IMR-90 (cell line): ENCODE measurements at regions not wholly inside any gene's neighbourhood (a gene's known extent, or its start where the extent isn't known, plus 50 kb on each side); places are given as distances from the start of the nearest gene placed in this dataset.

Experiments
- ATAC-seq: fragments of 200-7000 bp; cut with Tn5 transposase; 2 replicates; pipeline ENCODE4 v1.9.1; 2020; ENCODE audit warnings: low read depth, mild to moderate bottlenecking, moderate library complexity
- BruUV-seq: library from RNA; stranded (reverse); fragments of 400-500 nt; replicated peaks from 2 replicates; lab custom pipeline; 2021; lab: Mats Ljungman, UMichigan
- CTCF ChIA-PET: fragments of 300-600 bp; formaldehyde crosslinking; extraction: SDS; loops from one replicate; lab custom pipeline; 2021; ENCODE audit warnings: antibody characterized with exemption; lab: Yijun Ruan, JAX
- POLR2A ChIA-PET: fragments of 300-600 bp; sonication (Branson Sonifier 250); formaldehyde crosslinking; loops from one replicate; lab custom pipeline; 2022; ENCODE audit warnings: antibody characterized with exemption; ENCODE audit not compliant: unreplicated experiment; lab: Charles Lee
- DNase-seq: peaks from one replicate; pipeline ENCODE4 v3.0.0; 2013
- H2AFZ ChIP-seq: replicated peaks from 2 replicates; pipeline ENCODE3; 2013; ENCODE audit warnings: low read length, mild to moderate bottlenecking; ENCODE audit not compliant: poor library complexity
- H2AK5ac ChIP-seq: 2 replicates; pipeline ENCODE4 v1.6.1; 2013; ENCODE audit warnings: low read depth, low read length, inconsistent platforms
- H2AK9ac ChIP-seq: replicated peaks from 2 replicates; pipeline ENCODE3; 2013; ENCODE audit warnings: mild to moderate bottlenecking, low read depth, low read length, moderate library complexity; ENCODE audit not compliant: poor library complexity
- H2BK120ac ChIP-seq: 2 replicates; pipeline ENCODE4 v1.6.1; 2013; ENCODE audit warnings: low read depth, low read length, inconsistent platforms
- H2BK15ac ChIP-seq: 3 replicates; pipeline ENCODE4 v1.6.1; 2013; ENCODE audit warnings: low read depth, low read length, inconsistent platforms
- H2BK20ac ChIP-seq: 2 replicates; pipeline ENCODE4 v1.6.1; 2013; ENCODE audit warnings: low read depth, mild to moderate bottlenecking, inconsistent platforms, low read length, moderate library complexity
- H2BK5ac ChIP-seq: 2 replicates; pipeline ENCODE4 v1.6.1; 2013; ENCODE audit warnings: mild to moderate bottlenecking, low read depth, low read length, inconsistent platforms; ENCODE audit not compliant: poor library complexity, severe bottlenecking
- H3K14ac ChIP-seq: replicated peaks from 2 replicates; pipeline ENCODE4 v1.6.1; 2013; ENCODE audit warnings: low read depth, low read length, inconsistent platforms
- H3K18ac ChIP-seq: 2 replicates; pipeline ENCODE4 v1.6.1; 2013; ENCODE audit warnings: low read depth, low read length, control low read depth
- H3K23ac ChIP-seq: 2 replicates; pipeline ENCODE4 v1.6.1; 2013; ENCODE audit warnings: low read depth, low read length, inconsistent platforms
- H3K27ac ChIP-seq: 2 replicates; pipeline ENCODE4 v1.5.1; 2013; ENCODE audit warnings: mild to moderate bottlenecking, control low read depth, low read length; ENCODE audit not compliant: insufficient read depth
- H3K27me3 ChIP-seq: 2 replicates; pipeline ENCODE4 v1.6.1; 2013; ENCODE audit warnings: low read length; ENCODE audit not compliant: control insufficient read depth, insufficient read depth
- H3K36me3 ChIP-seq: 2 replicates; pipeline ENCODE4 v1.6.1; 2013; ENCODE audit warnings: low read length, mixed read lengths; ENCODE audit not compliant: control insufficient read depth, insufficient read depth
- H3K4ac ChIP-seq: 2 replicates; pipeline ENCODE4 v1.6.1; 2013; ENCODE audit warnings: low read depth, low read length, inconsistent platforms
- H3K4me1 ChIP-seq: 2 replicates; pipeline ENCODE4 v1.6.1; 2013; ENCODE audit warnings: low read length, mixed read lengths; ENCODE audit not compliant: control insufficient read depth, insufficient read depth
- H3K4me2 ChIP-seq: 2 replicates; pipeline ENCODE4 v1.6.1; 2013; ENCODE audit warnings: low read depth, mild to moderate bottlenecking, control low read depth, low read length, moderate library complexity
- H3K4me3 ChIP-seq: 2 replicates; pipeline ENCODE4 v1.5.1; 2013; ENCODE audit warnings: low read depth, mild to moderate bottlenecking, control low read depth, low read length, moderate library complexity; ENCODE audit not compliant: insufficient read depth
- H3K56ac ChIP-seq: 2 replicates; pipeline ENCODE4 v1.6.1; 2013; ENCODE audit warnings: low read length, inconsistent platforms; ENCODE audit not compliant: insufficient read depth; ENCODE audit errors: extremely low read depth
- H3K79me1 ChIP-seq, 2 experiments: 2 replicates each; pipeline ENCODE4 v1.6.1; 2013; ENCODE audit warnings: low read length in 2 of 2, inconsistent platforms in 1 of 2, low read depth in 1 of 2
- H3K9ac ChIP-seq: 2 replicates; pipeline ENCODE4 v1.6.1; 2013; ENCODE audit warnings: low read depth, low read length, control low read depth
- H3K9me1 ChIP-seq: 2 replicates; pipeline ENCODE4 v1.6.1; 2013; ENCODE audit warnings: low read length, inconsistent platforms; ENCODE audit not compliant: insufficient read depth
- H3K9me3 ChIP-seq: 2 replicates; pipeline ENCODE4 v1.6.1; 2013; ENCODE audit warnings: low read length; ENCODE audit not compliant: control insufficient read depth, insufficient read depth
- H4K20me1 ChIP-seq: 2 replicates; pipeline ENCODE4 v1.6.1; 2013; ENCODE audit warnings: low read length, inconsistent platforms; ENCODE audit not compliant: insufficient read depth
- H4K5ac ChIP-seq: 2 replicates; pipeline ENCODE4 v1.6.1; 2013; ENCODE audit warnings: mild to moderate bottlenecking, low read depth, low read length, control low read depth
- H4K8ac ChIP-seq, 2 experiments: 2 replicates each; pipeline ENCODE4 v1.6.1; 2013; ENCODE audit warnings: low read depth in 2 of 2, low read length in 2 of 2, control low read depth in 1 of 2, inconsistent platforms in 1 of 2
- H4K91ac ChIP-seq: 2 replicates; pipeline ENCODE4 v1.6.1; 2013; ENCODE audit warnings: low read depth, low read length, inconsistent platforms; ENCODE audit not compliant: insufficient read depth
- BHLHE40 ChIP-seq: fragments of 150-350 bp; IDR thresholded peaks from 2 replicates; pipeline ENCODE4 v1.6.1; 2016; ENCODE audit warnings: mild to moderate bottlenecking, low read depth, low read length
- CHD1 ChIP-seq: IDR thresholded peaks from 2 replicates; pipeline ENCODE4 v1.6.1; 2012; ENCODE audit warnings: low read depth, low read length, improper control_type of control experiment
- MAZ ChIP-seq: IDR thresholded peaks from 2 replicates; pipeline ENCODE4 v1.6.1; 2012; ENCODE audit warnings: low read depth, mild to moderate bottlenecking, low read length, improper control_type of control experiment, moderate library complexity, borderline replicate concordance
- RAD21 ChIP-seq: IDR thresholded peaks from 2 replicates; pipeline ENCODE4 v1.6.1; 2012; ENCODE audit warnings: low read length, improper control_type of control experiment
- RCOR1 ChIP-seq: IDR thresholded peaks from 2 replicates; pipeline ENCODE4 v1.6.1; 2012; ENCODE audit warnings: mild to moderate bottlenecking, low read length, improper control_type of control experiment; ENCODE audit not compliant: insufficient replicate concordance
- WGBS, 2 experiments: methylation state at CpG; one replicate each; pipeline versions ENCODE4 v1.1.5 to v1.1.7; 2013; ENCODE audit warnings: missing lambda C conversion rate in 2 of 2; ENCODE audit not compliant: insufficient read length in 1 of 2; ENCODE audit errors: extremely low coverage in 2 of 2; 5-methylcytosine and 5-hydroxymethylcytosine counted together
- dilution Hi-C: fragments of 300-500 bp; cut with HindIII; formaldehyde crosslinking; loops from one replicate; pipeline ENCODE4 v1.14.3; 2018; ENCODE audit warnings: low sequenced_read_pairs; ENCODE audit not compliant: unreplicated experiment
- in situ Hi-C: fragments of 300-500 bp; cut with MboI; formaldehyde crosslinking; loops from 3 replicates; pipeline ENCODE4 v1.14.3; 2019; ENCODE audit warnings: low sequenced_read_pairs, inconsistent platforms, mixed read lengths
- intact Hi-C: fragments of 100-400 bp; cut with micrococcal nuclease; formaldehyde crosslinking; loops from 2 replicates; pipeline ENCODE4 v1.10.0; 2022
- TF ChIP-seq, protein P1 (sequence below): fragments of 150-350 bp; IDR thresholded peaks from 2 replicates; pipeline ENCODE4 v1.6.1; 2016; ENCODE audit warnings: low read depth, mild to moderate bottlenecking, low read length, moderate library complexity, borderline replicate concordance
- TF ChIP-seq, protein P2 (sequence below): conservative IDR thresholded peaks from 2 replicates; pipeline ENCODE4 v1.5.1; 2012; ENCODE audit warnings: mild to moderate bottlenecking, low read depth, low read length, improper control_type of control experiment
- TF ChIP-seq, protein P3 (sequence below): fragments of 150-350 bp; IDR thresholded peaks from 2 replicates; pipeline ENCODE4 v1.6.1; 2017; ENCODE audit warnings: mild to moderate bottlenecking, antibody characterized with exemption, low read length, low read depth

DNA sequence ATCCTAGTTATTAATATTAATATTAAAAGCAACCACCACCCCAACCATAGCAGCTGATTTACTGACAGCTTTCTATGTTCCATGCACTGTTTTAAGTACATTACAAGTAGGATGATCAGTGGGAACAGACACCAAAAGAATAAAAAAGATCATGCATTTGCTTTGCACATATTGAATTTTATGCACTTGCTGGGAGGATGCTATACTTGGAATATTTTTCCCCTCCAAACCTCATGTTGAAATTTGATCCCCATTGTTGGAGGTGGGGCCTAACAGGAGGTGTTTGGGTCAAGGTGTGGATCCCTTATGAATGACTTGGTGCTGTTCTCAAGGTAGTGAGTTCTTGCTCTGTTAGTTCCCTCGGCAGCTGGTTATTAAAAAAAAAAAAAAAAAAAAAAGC is 178.9 kb upstream of the MYLIP start:
- H4K91ac ChIP-seq: no peak overlapping the region
- no CpG with 5 or more reads among the region's 1 CpG for WGBS, 2 experiments
- no peak overlapping the region for H3K18ac ChIP-seq
- in situ Hi-C loops (no loop called here), dilution Hi-C loops (no loop called here), intact Hi-C loops (no loop called here)
- H2AK9ac ChIP-seq: no peak overlapping the region
- BruUV-seq: no TSS peak
- H3K27ac ChIP-seq: no peak overlapping the region
- TF ChIP-seq BHLHE40: no peak
- no peak for TF ChIP-seq CHD1
- no peak for TF ChIP-seq RCOR1
- TF ChIP-seq, protein P1, sequence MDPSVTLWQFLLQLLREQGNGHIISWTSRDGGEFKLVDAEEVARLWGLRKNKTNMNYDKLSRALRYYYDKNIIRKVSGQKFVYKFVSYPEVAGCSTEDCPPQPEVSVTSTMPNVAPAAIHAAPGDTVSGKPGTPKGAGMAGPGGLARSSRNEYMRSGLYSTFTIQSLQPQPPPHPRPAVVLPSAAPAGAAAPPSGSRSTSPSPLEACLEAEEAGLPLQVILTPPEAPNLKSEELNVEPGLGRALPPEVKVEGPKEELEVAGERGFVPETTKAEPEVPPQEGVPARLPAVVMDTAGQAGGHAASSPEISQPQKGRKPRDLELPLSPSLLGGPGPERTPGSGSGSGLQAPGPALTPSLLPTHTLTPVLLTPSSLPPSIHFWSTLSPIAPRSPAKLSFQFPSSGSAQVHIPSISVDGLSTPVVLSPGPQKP: no peak
- TF ChIP-seq, protein P2, sequence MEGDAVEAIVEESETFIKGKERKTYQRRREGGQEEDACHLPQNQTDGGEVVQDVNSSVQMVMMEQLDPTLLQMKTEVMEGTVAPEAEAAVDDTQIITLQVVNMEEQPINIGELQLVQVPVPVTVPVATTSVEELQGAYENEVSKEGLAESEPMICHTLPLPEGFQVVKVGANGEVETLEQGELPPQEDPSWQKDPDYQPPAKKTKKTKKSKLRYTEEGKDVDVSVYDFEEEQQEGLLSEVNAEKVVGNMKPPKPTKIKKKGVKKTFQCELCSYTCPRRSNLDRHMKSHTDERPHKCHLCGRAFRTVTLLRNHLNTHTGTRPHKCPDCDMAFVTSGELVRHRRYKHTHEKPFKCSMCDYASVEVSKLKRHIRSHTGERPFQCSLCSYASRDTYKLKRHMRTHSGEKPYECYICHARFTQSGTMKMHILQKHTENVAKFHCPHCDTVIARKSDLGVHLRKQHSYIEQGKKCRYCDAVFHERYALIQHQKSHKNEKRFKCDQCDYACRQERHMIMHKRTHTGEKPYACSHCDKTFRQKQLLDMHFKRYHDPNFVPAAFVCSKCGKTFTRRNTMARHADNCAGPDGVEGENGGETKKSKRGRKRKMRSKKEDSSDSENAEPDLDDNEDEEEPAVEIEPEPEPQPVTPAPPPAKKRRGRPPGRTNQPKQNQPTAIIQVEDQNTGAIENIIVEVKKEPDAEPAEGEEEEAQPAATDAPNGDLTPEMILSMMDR: no peak
- TF ChIP-seq MAZ: no peak
- TF ChIP-seq, protein P3, sequence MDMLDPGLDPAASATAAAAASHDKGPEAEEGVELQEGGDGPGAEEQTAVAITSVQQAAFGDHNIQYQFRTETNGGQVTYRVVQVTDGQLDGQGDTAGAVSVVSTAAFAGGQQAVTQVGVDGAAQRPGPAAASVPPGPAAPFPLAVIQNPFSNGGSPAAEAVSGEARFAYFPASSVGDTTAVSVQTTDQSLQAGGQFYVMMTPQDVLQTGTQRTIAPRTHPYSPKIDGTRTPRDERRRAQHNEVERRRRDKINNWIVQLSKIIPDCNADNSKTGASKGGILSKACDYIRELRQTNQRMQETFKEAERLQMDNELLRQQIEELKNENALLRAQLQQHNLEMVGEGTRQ: no peak
- no peak for TF ChIP-seq RAD21
- H3K79me1 ChIP-seq: no peaks in the 10 kb centered on the region
- no peaks in the 10 kb centered on the region for H3K9me1 ChIP-seq
- no peak overlapping the region for H2BK15ac ChIP-seq
- ATAC-seq (no peak), DNase-seq (no peak)
- H4K5ac ChIP-seq: no peak overlapping the region
- no peaks in the 10 kb centered on the region; the same call in 1 of the 2 replicates for H3K4me1 ChIP-seq
- ChIA-PET POLR2A (no interaction called here), CTCF (no interaction called here)
- no peak overlapping the region for H2AK5ac ChIP-seq
- no peak overlapping the region for H3K4me3 ChIP-seq
- H3K14ac ChIP-seq: no peak overlapping the region
- H3K9me3 ChIP-seq: no peaks in the 10 kb centered on the region
- no peak overlapping the region for H3K9ac ChIP-seq
- H2BK5ac ChIP-seq: no peak overlapping the region
- H2AFZ ChIP-seq: no peak overlapping the region
- H3K23ac ChIP-seq: no peak overlapping the region
- no peak overlapping the region for H3K4ac ChIP-seq
- H3K27me3 ChIP-seq: no peaks in the 10 kb centered on the region
- H2BK120ac ChIP-seq: no peak overlapping the region
- no peaks in the 10 kb centered on the region for H3K36me3 ChIP-seq
- no peak overlapping the region for H2BK20ac ChIP-seq
- H3K4me2 ChIP-seq: no peak overlapping the region
- H4K20me1 ChIP-seq: no peaks in the 10 kb centered on the region
- H3K56ac ChIP-seq: no peak overlapping the region
- H4K8ac ChIP-seq: no peak overlapping the region
